Lower leg skin (tissue), 3 donors: ENCODE measurements at regions not wholly inside any gene's neighbourhood (a gene's known extent, or its start where the extent isn't known, plus 50 kb on each side); places are given as distances from the start of the nearest gene placed in this dataset.

Experiments used
- POLR2A ChIP-seq, 2 donors: fragments of 450-650 bp; IDR thresholded peaks; one replicate each; pipeline ENCODE4 v1.6.1; 2016 to 2017; ENCODE audit warnings: antibody characterized with exemption in 2 of 2, mild to moderate bottlenecking in 1 of 2, moderate library complexity in 1 of 2
- TF ChIP-seq, protein P1 (sequence below), 3 donors: fragments of 450-650 bp; IDR thresholded peaks; one replicate each; pipeline ENCODE4 v1.5.1; 2016; ENCODE audit warnings: antibody characterized with exemption in 3 of 3, mild to moderate bottlenecking in 3 of 3, moderate library complexity in 2 of 3

DNA sequence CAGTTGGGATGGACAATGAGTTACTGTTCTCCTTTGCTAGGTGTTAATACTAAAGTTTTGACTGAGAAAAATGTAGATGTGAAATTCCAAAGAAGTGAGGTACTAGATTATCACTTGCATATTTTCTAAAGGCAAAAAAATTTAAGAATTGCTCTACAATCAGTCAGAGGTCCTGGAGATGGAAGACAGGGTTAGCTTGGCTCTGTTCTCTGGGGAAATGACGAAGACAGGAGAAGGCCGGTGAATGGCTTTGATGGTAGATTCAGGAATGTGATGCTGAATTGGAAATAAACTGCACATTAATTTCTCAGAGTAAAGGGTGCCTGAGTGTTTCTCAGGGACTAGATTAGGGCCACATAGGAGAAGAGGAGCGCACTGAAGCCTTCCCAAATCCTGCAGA lies 214.0 kb upstream of the LEF1 start:
- TF ChIP-seq POLR2A (IDR thresholded peaks at IDR 0.05) = no peak
- TF ChIP-seq, protein P1, sequence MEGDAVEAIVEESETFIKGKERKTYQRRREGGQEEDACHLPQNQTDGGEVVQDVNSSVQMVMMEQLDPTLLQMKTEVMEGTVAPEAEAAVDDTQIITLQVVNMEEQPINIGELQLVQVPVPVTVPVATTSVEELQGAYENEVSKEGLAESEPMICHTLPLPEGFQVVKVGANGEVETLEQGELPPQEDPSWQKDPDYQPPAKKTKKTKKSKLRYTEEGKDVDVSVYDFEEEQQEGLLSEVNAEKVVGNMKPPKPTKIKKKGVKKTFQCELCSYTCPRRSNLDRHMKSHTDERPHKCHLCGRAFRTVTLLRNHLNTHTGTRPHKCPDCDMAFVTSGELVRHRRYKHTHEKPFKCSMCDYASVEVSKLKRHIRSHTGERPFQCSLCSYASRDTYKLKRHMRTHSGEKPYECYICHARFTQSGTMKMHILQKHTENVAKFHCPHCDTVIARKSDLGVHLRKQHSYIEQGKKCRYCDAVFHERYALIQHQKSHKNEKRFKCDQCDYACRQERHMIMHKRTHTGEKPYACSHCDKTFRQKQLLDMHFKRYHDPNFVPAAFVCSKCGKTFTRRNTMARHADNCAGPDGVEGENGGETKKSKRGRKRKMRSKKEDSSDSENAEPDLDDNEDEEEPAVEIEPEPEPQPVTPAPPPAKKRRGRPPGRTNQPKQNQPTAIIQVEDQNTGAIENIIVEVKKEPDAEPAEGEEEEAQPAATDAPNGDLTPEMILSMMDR (IDR thresholded peaks at IDR 0.05) = no peak
